Panc1 (cell line): ENCODE measurements at regions not wholly inside any gene's neighbourhood (a gene's known extent, or its start where the extent isn't known, plus 50 kb on each side); places are given as distances from the start of the nearest gene placed in this dataset.

ENCODE experiments used
- ATAC-seq: fragments of 200-7000 bp; cut with Tn5 transposase; 2 replicates; pipeline ENCODE4 v1.9.1; 2020; ENCODE audit warnings: mild to moderate bottlenecking, moderate library complexity
- BruUV-seq: library from RNA; stranded (reverse); fragments of 400-500 nt; replicated peaks from 2 replicates; lab custom pipeline; 2021; lab: Mats Ljungman, UMichigan
- CTCF ChIA-PET: fragments of 300-600 bp; sonication (Branson Sonifier 250); formaldehyde crosslinking; loops from one replicate; lab custom pipeline; 2022; ENCODE audit warnings: antibody characterized with exemption; lab: Charles Lee
- POLR2A ChIA-PET: fragments of 300-600 bp; sonication (Branson Sonifier 250); formaldehyde crosslinking; loops from one replicate; lab custom pipeline; 2022; ENCODE audit warnings: antibody characterized with exemption; lab: Charles Lee
- DNase-seq: peaks from one replicate; pipeline ENCODE4 v3.0.0-alpha.2; 2010; ENCODE audit warnings: low read depth, low spot score
- H3K27ac ChIP-seq: 2 replicates; pipeline ENCODE4 v1.5.1; 2011; ENCODE audit warnings: mild to moderate bottlenecking, low read length, inconsistent platforms
- H3K27me3 ChIP-seq: fragments of 200-500 bp; sonication (Bioruptor generic); 2 replicates; pipeline ENCODE4 v1.6.0; 2014; ENCODE audit warnings: low read length, inconsistent platforms; ENCODE audit not compliant: control insufficient read depth, insufficient read depth
- H3K36me3 ChIP-seq: fragments of 200-500 bp; sonication (Bioruptor generic); 2 replicates; pipeline ENCODE4 v1.5.1; 2014; ENCODE audit warnings: inconsistent platforms, mild to moderate bottlenecking, low read length, moderate library complexity; ENCODE audit not compliant: control insufficient read depth, insufficient read depth
- H3K4me1 ChIP-seq: 2 replicates; pipeline ENCODE4 v1.5.1; 2011; ENCODE audit warnings: inconsistent platforms, mild to moderate bottlenecking, low read length, moderate library complexity; ENCODE audit not compliant: control insufficient read depth, insufficient read depth
- H3K4me3 ChIP-seq, 2 experiments: 2 replicates each; pipeline ENCODE4 v1.5.1; 2011 to 2012; ENCODE audit warnings: low read depth in 2 of 2, low read length in 2 of 2, mild to moderate bottlenecking in 2 of 2, inconsistent platforms in 1 of 2, moderate library complexity in 1 of 2
- H3K9me3 ChIP-seq: fragments of 200-500 bp; sonication (Bioruptor generic); 2 replicates; pipeline ENCODE4 v1.5.1; 2014; ENCODE audit warnings: low read depth, mild to moderate bottlenecking, inconsistent platforms, low read length, moderate library complexity; ENCODE audit not compliant: control insufficient read depth, insufficient read depth
- CTCF ChIP-seq: fragments of 450-650 bp; IDR thresholded peaks from 2 replicates; pipeline ENCODE4 v1.5.1; 2017; ENCODE audit warnings: mild to moderate bottlenecking
- POLR2AphosphoS5 ChIP-seq: IDR thresholded peaks from 2 replicates; pipeline ENCODE4 v1.6.1; 2012; ENCODE audit warnings: mild to moderate bottlenecking, low read depth, low read length, moderate library complexity
- SIN3A ChIP-seq: IDR thresholded peaks from 2 replicates; pipeline ENCODE4 v1.6.1; 2012; ENCODE audit warnings: low read depth, mild to moderate bottlenecking, low read length, moderate library complexity, borderline replicate concordance; ENCODE audit not compliant: insufficient read depth
- TCF7L2 ChIP-seq: IDR thresholded peaks from 2 replicates; pipeline ENCODE4 v1.6.1; 2011; ENCODE audit warnings: mild to moderate bottlenecking, low read depth, low read length, inconsistent platforms
- in situ Hi-C: cut with HindIII; loops from 2 replicates; pipeline ENCODE4 v1.10.0; 2016; ENCODE audit warnings: low sequenced_read_pairs, low pct_unique_long_range_greater_than_20kb
- intact Hi-C: fragments of 100-400 bp; cut with micrococcal nuclease; formaldehyde crosslinking; loops from one replicate; pipeline ENCODE4 v1.10.0; 2022; ENCODE audit not compliant: unreplicated experiment
- TF ChIP-seq, protein P1 (sequence below), 2 experiments: IDR thresholded peaks; 2 replicates each; pipeline ENCODE4 v1.6.1; 2011 to 2012; ENCODE audit warnings: low read depth in 2 of 2, control low read depth in 1 of 2, low read length in 1 of 2, mild to moderate bottlenecking in 1 of 2, moderate library complexity in 1 of 2; ENCODE audit not compliant: insufficient read depth in 1 of 2

- ChIA-PET CTCF (no interaction called here), POLR2A (no interaction called here)
- ATAC-seq (no peak), DNase-seq (no peak)
- BruUV-seq = no TSS peak
- Histone ChIP-seq H3K27ac (no peak overlapping the region), H3K27me3 (no peaks in the 10 kb centered on the region), H3K9me3 (no peaks in the 10 kb centered on the region), H3K36me3 (no peaks in the 10 kb centered on the region), H3K4me3 (no peak overlapping the region), H3K4me1 (no peaks in the 10 kb centered on the region)
- no peak for TF ChIP-seq SIN3A
- no peak for TF ChIP-seq POLR2AphosphoS5
- no peak for TF ChIP-seq TCF7L2
- TF ChIP-seq, protein P1, sequence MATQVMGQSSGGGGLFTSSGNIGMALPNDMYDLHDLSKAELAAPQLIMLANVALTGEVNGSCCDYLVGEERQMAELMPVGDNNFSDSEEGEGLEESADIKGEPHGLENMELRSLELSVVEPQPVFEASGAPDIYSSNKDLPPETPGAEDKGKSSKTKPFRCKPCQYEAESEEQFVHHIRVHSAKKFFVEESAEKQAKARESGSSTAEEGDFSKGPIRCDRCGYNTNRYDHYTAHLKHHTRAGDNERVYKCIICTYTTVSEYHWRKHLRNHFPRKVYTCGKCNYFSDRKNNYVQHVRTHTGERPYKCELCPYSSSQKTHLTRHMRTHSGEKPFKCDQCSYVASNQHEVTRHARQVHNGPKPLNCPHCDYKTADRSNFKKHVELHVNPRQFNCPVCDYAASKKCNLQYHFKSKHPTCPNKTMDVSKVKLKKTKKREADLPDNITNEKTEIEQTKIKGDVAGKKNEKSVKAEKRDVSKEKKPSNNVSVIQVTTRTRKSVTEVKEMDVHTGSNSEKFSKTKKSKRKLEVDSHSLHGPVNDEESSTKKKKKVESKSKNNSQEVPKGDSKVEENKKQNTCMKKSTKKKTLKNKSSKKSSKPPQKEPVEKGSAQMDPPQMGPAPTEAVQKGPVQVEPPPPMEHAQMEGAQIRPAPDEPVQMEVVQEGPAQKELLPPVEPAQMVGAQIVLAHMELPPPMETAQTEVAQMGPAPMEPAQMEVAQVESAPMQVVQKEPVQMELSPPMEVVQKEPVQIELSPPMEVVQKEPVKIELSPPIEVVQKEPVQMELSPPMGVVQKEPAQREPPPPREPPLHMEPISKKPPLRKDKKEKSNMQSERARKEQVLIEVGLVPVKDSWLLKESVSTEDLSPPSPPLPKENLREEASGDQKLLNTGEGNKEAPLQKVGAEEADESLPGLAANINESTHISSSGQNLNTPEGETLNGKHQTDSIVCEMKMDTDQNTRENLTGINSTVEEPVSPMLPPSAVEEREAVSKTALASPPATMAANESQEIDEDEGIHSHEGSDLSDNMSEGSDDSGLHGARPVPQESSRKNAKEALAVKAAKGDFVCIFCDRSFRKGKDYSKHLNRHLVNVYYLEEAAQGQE (IDR thresholded peaks at IDR 0.05; ENCODE audit: insufficient read depth in 1 of 2, low read depth in 2 of 2, low read length in 1 of 2) = no peak
- TF ChIP-seq CTCF = no peak
- intact Hi-C loops (no loop called here), in situ Hi-C loops (no loop called here)
Observed at GRCh38 chr4:180203349-180203748, 2039.9 kb upstream of the TENM3 start.

DNA sequence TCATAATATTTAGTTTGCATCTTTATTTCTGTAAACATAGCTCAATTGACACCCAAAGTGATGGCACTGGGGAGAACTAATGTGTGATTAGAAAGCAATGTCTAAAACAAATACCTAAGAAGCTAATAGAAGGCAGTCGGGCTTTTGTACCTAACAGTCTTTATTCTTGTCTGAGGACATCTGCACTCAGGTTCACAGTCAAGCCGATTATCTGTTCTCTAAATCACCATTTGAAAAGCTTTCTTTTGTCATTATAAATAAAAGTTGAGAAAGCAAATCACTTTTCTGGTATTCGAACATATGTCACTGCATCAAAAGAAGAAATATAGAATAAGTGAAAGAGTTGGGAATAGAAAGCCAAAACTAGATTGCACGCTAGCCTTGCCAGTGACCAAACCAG is 2037.9 kb upstream of the TENM3 start:
- BruUV-seq = no TSS peak
- CTCF ChIA-PET = no interaction called here

More for the DNA sequence above, 2037.9 kb upstream of the TENM3 start:
- no peak overlapping the region for H3K27ac ChIP-seq
- H3K27me3 ChIP-seq = no peaks in the 10 kb centered on the region
- no peaks in the 10 kb centered on the region for H3K36me3 ChIP-seq
- DNase-seq (no peak), ATAC-seq (no peak)
- in situ Hi-C loops = no loop called here
- intact Hi-C loops = no loop called here
- H3K4me1 ChIP-seq = no peaks in the 10 kb centered on the region
- no peak overlapping the region for H3K4me3 ChIP-seq
- POLR2A ChIA-PET = no interaction called here
- H3K9me3 ChIP-seq = no peaks in the 10 kb centered on the region
- no peak for TF ChIP-seq TCF7L2
- TF ChIP-seq, protein P1 (IDR thresholded peaks at IDR 0.05; ENCODE audit: insufficient read depth in 1 of 2, low read depth in 2 of 2, low read length in 1 of 2) = no peak
- TF ChIP-seq SIN3A = no peak
- no peak for TF ChIP-seq CTCF
- no peak for TF ChIP-seq POLR2AphosphoS5
